Activated naive CD8-positive, alpha-beta T cell treated with anti-CD3 and anti-CD28 coated beads, Interleukin-2, amount 50 U/mL, for 24 hours (primary cell): ENCODE measurements at regions not wholly inside any gene's neighbourhood (a gene's known extent, or its start where the extent isn't known, plus 50 kb on each side); places are given as distances from the start of the nearest gene placed in this dataset.

Experiments used
- ATAC-seq: fragments of 150-1000 bp; cut with Tn5 transposase; one replicate; pipeline ENCODE4 v1.10.0; 2021
- DNase-seq: peaks from one replicate; pipeline ENCODE4 v3.0.0; 2021
- H3K27ac Mint-ChIP-seq: one replicate; pipeline ENCODE4 v1.8.0; 2021; ENCODE audit warnings: mild to moderate bottlenecking, mixed read lengths
- H3K27me3 Mint-ChIP-seq: one replicate; pipeline ENCODE4 v1.8.0; 2021; ENCODE audit warnings: mixed read lengths
- H3K36me3 Mint-ChIP-seq: one replicate; pipeline ENCODE4 v1.8.0; 2021; ENCODE audit warnings: low read depth, mixed read lengths
- H3K4me1 Mint-ChIP-seq: one replicate; pipeline ENCODE4 v1.8.0; 2021; ENCODE audit warnings: mixed read lengths
- H3K4me3 Mint-ChIP-seq: one replicate; pipeline ENCODE4 v1.8.0; 2021; ENCODE audit warnings: mild to moderate bottlenecking, moderate library complexity, mixed read lengths
- H3K9me3 Mint-ChIP-seq: one replicate; pipeline ENCODE4 v1.8.0; 2021; ENCODE audit warnings: mixed read lengths

GRCh38 chr11:127270851-127271250, 270.3 kb upstream of the KIRREL3 start:
- H3K36me3 Mint-ChIP-seq: no peaks in the 10 kb centered on the region
- no peaks in the 10 kb centered on the region for H3K4me1 Mint-ChIP-seq
- no peak for DNase-seq
- peaks cover 2% of the 10 kb centered on the region for H3K27me3 Mint-ChIP-seq
- no peak overlapping the region for H3K4me3 Mint-ChIP-seq
- no peak overlapping the region for H3K27ac Mint-ChIP-seq
- no peak for ATAC-seq
- no peaks in the 10 kb centered on the region for H3K9me3 Mint-ChIP-seq

GRCh38 chr11:127269911-127270310, 269.3 kb upstream of the KIRREL3 start:
- H3K27me3 Mint-ChIP-seq: peaks cover 2% of the 10 kb centered on the region
- ATAC-seq: no peak

GRCh38 chr11:127268932-127269331, 268.4 kb upstream of the KIRREL3 start:
- H3K27ac Mint-ChIP-seq: no peak overlapping the region

More at GRCh38 chr11:127269911-127270310, 269.3 kb upstream of the KIRREL3 start:
- H3K36me3 Mint-ChIP-seq: no peaks in the 10 kb centered on the region
- DNase-seq: no peak
- H3K4me1 Mint-ChIP-seq: no peaks in the 10 kb centered on the region
- no peaks in the 10 kb centered on the region for H3K9me3 Mint-ChIP-seq
- H3K27ac Mint-ChIP-seq: no peak overlapping the region
- H3K4me3 Mint-ChIP-seq: no peak overlapping the region

GRCh38 chr11:127268521-127268920, 268.0 kb upstream of the KIRREL3 start:
- Mint-ChIP-seq H3K9me3 (no peaks in the 10 kb centered on the region), H3K27ac (no peak overlapping the region), H3K4me3 (no peak overlapping the region), H3K36me3 (no peaks in the 10 kb centered on the region), H3K27me3 (peaks cover 2% of the 10 kb centered on the region), H3K4me1 (no peaks in the 10 kb centered on the region)
- no peak for DNase-seq
- ATAC-seq: no peak

More at GRCh38 chr11:127268932-127269331, 268.4 kb upstream of the KIRREL3 start:
- Mint-ChIP-seq H3K9me3 (no peaks in the 10 kb centered on the region), H3K27me3 (peaks cover 2% of the 10 kb centered on the region), H3K4me3 (no peak overlapping the region), H3K36me3 (no peaks in the 10 kb centered on the region), H3K4me1 (no peaks in the 10 kb centered on the region)
- ATAC-seq (no peak), DNase-seq (no peak)

GRCh38 chr11:127259102-127259501, 258.5 kb upstream of the KIRREL3 start:
- Mint-ChIP-seq H3K9me3 (peaks cover 3% of the 10 kb centered on the region), H3K4me1 (no peaks in the 10 kb centered on the region), H3K27me3 (no peaks in the 10 kb centered on the region), H3K27ac (no peak overlapping the region), H3K4me3 (no peak overlapping the region), H3K36me3 (no peaks in the 10 kb centered on the region)
- DNase-seq (no peak), ATAC-seq (no peak)

GRCh38 chr11:127255209-127255608, 254.6 kb upstream of the KIRREL3 start:
- H3K9me3 Mint-ChIP-seq: peaks cover 3% of the 10 kb centered on the region
- ATAC-seq (no peak), DNase-seq (no peak)
- no peaks in the 10 kb centered on the region for H3K27me3 Mint-ChIP-seq
- H3K36me3 Mint-ChIP-seq: no peaks in the 10 kb centered on the region
- H3K4me1 Mint-ChIP-seq: no peaks in the 10 kb centered on the region
- no peak overlapping the region for H3K27ac Mint-ChIP-seq
- H3K4me3 Mint-ChIP-seq: no peak overlapping the region

- peaks cover 3% of the 10 kb centered on the region for H3K9me3 Mint-ChIP-seq
- DNase-seq: no peak
- H3K4me3 Mint-ChIP-seq: no peak overlapping the region
- no peaks in the 10 kb centered on the region for H3K27me3 Mint-ChIP-seq
- no peaks in the 10 kb centered on the region for H3K36me3 Mint-ChIP-seq
- no peak overlapping the region for H3K27ac Mint-ChIP-seq
- no peaks in the 10 kb centered on the region for H3K4me1 Mint-ChIP-seq
- no peak for ATAC-seq
Observed at GRCh38 chr11:127252321-127252720, 251.8 kb upstream of the KIRREL3 start.

- H3K4me3 Mint-ChIP-seq: no peak overlapping the region
- H3K27ac Mint-ChIP-seq: no peak overlapping the region
Observed at GRCh38 chr11:127249576-127249975, 249.0 kb upstream of the KIRREL3 start.

GRCh38 chr11:127248476-127248875, 247.9 kb upstream of the KIRREL3 start:
- no peak for DNase-seq
- no peak overlapping the region for H3K27ac Mint-ChIP-seq
- H3K27me3 Mint-ChIP-seq: peaks cover 1% of the 10 kb centered on the region
- no peaks in the 10 kb centered on the region for H3K4me1 Mint-ChIP-seq
- ATAC-seq: no peak
- no peaks in the 10 kb centered on the region for H3K36me3 Mint-ChIP-seq
- no peak overlapping the region for H3K4me3 Mint-ChIP-seq
- H3K9me3 Mint-ChIP-seq: no peaks in the 10 kb centered on the region

More at GRCh38 chr11:127249576-127249975, 249.0 kb upstream of the KIRREL3 start:
- H3K27me3 Mint-ChIP-seq: no peaks in the 10 kb centered on the region
- no peak for DNase-seq
- H3K4me1 Mint-ChIP-seq: no peaks in the 10 kb centered on the region
- ATAC-seq: no peak
- no peaks in the 10 kb centered on the region for H3K9me3 Mint-ChIP-seq
- H3K36me3 Mint-ChIP-seq: no peaks in the 10 kb centered on the region

- no peak for DNase-seq
Observed at GRCh38 chr11:127247261-127247851, 246.8 kb upstream of the KIRREL3 start.

GRCh38 chr11:127242676-127243075, 242.1 kb upstream of the KIRREL3 start:
- H3K9me3 Mint-ChIP-seq: no peaks in the 10 kb centered on the region
- ATAC-seq: no peak
- no peak for DNase-seq
- no peaks in the 10 kb centered on the region for H3K4me1 Mint-ChIP-seq
- no peaks in the 10 kb centered on the region for H3K36me3 Mint-ChIP-seq
- H3K27me3 Mint-ChIP-seq: peaks cover 1% of the 10 kb centered on the region
- H3K27ac Mint-ChIP-seq: no peak overlapping the region
- H3K4me3 Mint-ChIP-seq: no peak overlapping the region

More at GRCh38 chr11:127247261-127247851, 246.8 kb upstream of the KIRREL3 start:
- Mint-ChIP-seq H3K9me3 (no peaks in the 10 kb centered on the region), H3K27me3 (peaks cover 1% of the 10 kb centered on the region), H3K36me3 (no peaks in the 10 kb centered on the region), H3K4me1 (no peaks in the 10 kb centered on the region), H3K4me3 (no peak overlapping the region), H3K27ac (no peak overlapping the region)
- ATAC-seq: no peak

- ATAC-seq (no peak), DNase-seq (no peak)
- Mint-ChIP-seq H3K27ac (no peak overlapping the region), H3K9me3 (no peaks in the 10 kb centered on the region), H3K4me3 (no peak overlapping the region), H3K4me1 (no peaks in the 10 kb centered on the region), H3K27me3 (no peaks in the 10 kb centered on the region), H3K36me3 (no peaks in the 10 kb centered on the region)
Observed at GRCh38 chr11:127238321-127238720, 237.8 kb upstream of the KIRREL3 start.

GRCh38 chr11:127236776-127237175, 236.2 kb upstream of the KIRREL3 start:
- ATAC-seq: no peak
- H3K4me1 Mint-ChIP-seq: no peaks in the 10 kb centered on the region
- no peaks in the 10 kb centered on the region for H3K9me3 Mint-ChIP-seq
- H3K27ac Mint-ChIP-seq: no peak overlapping the region
- peaks cover 3% of the 10 kb centered on the region for H3K27me3 Mint-ChIP-seq
- no peaks in the 10 kb centered on the region for H3K36me3 Mint-ChIP-seq
- no peak for DNase-seq
- no peak overlapping the region for H3K4me3 Mint-ChIP-seq

- Mint-ChIP-seq H3K4me1 (no peaks in the 10 kb centered on the region), H3K27ac (no peak overlapping the region), H3K36me3 (no peaks in the 10 kb centered on the region), H3K4me3 (no peak overlapping the region), H3K27me3 (peaks cover 3% of the 10 kb centered on the region), H3K9me3 (no peaks in the 10 kb centered on the region)
- ATAC-seq (no peak), DNase-seq (no peak)
Observed at GRCh38 chr11:127233998-127234397, 233.4 kb upstream of the KIRREL3 start.

- Mint-ChIP-seq H3K4me3 (no peak overlapping the region), H3K9me3 (no peaks in the 10 kb centered on the region)
- ATAC-seq: no peak
Observed at GRCh38 chr11:127230392-127230791, 229.8 kb upstream of the KIRREL3 start.

GRCh38 chr11:127226949-127227348, 226.4 kb upstream of the KIRREL3 start:
- Mint-ChIP-seq H3K4me1 (no peaks in the 10 kb centered on the region), H3K27ac (no peak overlapping the region)
- ATAC-seq: no peak

More at GRCh38 chr11:127230392-127230791, 229.8 kb upstream of the KIRREL3 start:
- DNase-seq: no peak
- Mint-ChIP-seq H3K27me3 (peaks cover 3% of the 10 kb centered on the region), H3K36me3 (no peaks in the 10 kb centered on the region), H3K27ac (no peak overlapping the region), H3K4me1 (no peaks in the 10 kb centered on the region)

More at GRCh38 chr11:127226949-127227348, 226.4 kb upstream of the KIRREL3 start:
- Mint-ChIP-seq H3K4me3 (no peak overlapping the region), H3K9me3 (no peaks in the 10 kb centered on the region), H3K36me3 (no peaks in the 10 kb centered on the region), H3K27me3 (no peaks in the 10 kb centered on the region)
- DNase-seq: no peak
